Heart left ventricle (tissue), 16 donors: ENCODE measurements at regions not wholly inside any gene's neighbourhood (a gene's known extent, or its start where the extent isn't known, plus 50 kb on each side); places are given as distances from the start of the nearest gene placed in this dataset.

ENCODE experiments used
- ATAC-seq, 4 donors: fragments of 200-7000 bp; cut with Tn5 transposase; one replicate each; pipeline ENCODE4 v1.9.1; 2020 to 2022; ENCODE audit warnings: moderate library complexity in 4 of 4, mild to moderate bottlenecking in 3 of 4, moderate number of reproducible peaks in 1 of 4
- DNase-seq, 5 donors: peaks; one replicate each; pipeline ENCODE4 v3.0.0-alpha.2; 2020
- H3K27ac ChIP-seq, 12 donors: fragments of 200-600 bp; sonication (generic) in 4 of 12; one replicate each; pipeline versions ENCODE4 v1.5.0 to v1.8.0; 2016 to 2022; ENCODE audit warnings: mild to moderate bottlenecking in 2 of 12
- H3K27me3 ChIP-seq, 9 donors: fragments of 200-600 bp; sonication (generic) in 2 of 9; one replicate each; pipeline versions ENCODE4 v1.5.1 to v1.8.0; 2016 to 2022; ENCODE audit warnings: mild to moderate bottlenecking in 3 of 9
- H3K36me3 ChIP-seq, 9 donors: fragments of 200-600 bp; sonication (generic) in 2 of 9; one replicate each; pipeline versions ENCODE4 v1.5.0 to v1.8.0; 2018 to 2022; ENCODE audit warnings: mild to moderate bottlenecking in 2 of 9
- H3K4me1 ChIP-seq, 12 donors: fragments of 200-600 bp; sonication (generic) in 4 of 12; one replicate each; pipeline versions ENCODE4 v1.5.0 to v1.8.0; 2016 to 2022; ENCODE audit warnings: mild to moderate bottlenecking in 3 of 12
- H3K4me3 ChIP-seq, 12 donors: fragments of 200-600 bp; sonication (generic) in 4 of 12; one replicate each; pipeline versions ENCODE4 v1.5.0 to v1.8.0; 2017 to 2022; ENCODE audit warnings: mild to moderate bottlenecking in 9 of 12, moderate library complexity in 4 of 12
- H3K9me3 ChIP-seq, 12 donors: fragments of 200-600 bp; sonication (generic) in 4 of 12; one replicate each; pipeline versions ENCODE4 v1.5.0 to v1.8.0; 2016 to 2022; ENCODE audit warnings: mild to moderate bottlenecking in 1 of 12
- POLR2A ChIP-seq, 2 donors: fragments of 450-650 bp; IDR thresholded peaks; one replicate each; pipeline ENCODE4 v1.6.1; 2017; ENCODE audit warnings: antibody characterized with exemption in 2 of 2, mild to moderate bottlenecking in 2 of 2, moderate library complexity in 2 of 2
- WGBS, 4 donors: extraction: QIAGEN DNeasy Blood & Tissue Kit in 2 of 4; methylation state at CpG; one replicate each; pipeline versions ENCODE4 v1.1.5 to v1.1.7; 2013 to 2018; 5-methylcytosine and 5-hydroxymethylcytosine counted together
- intact Hi-C, 10 donors: fragments of 100-400 bp; cut with DNase I; formaldehyde crosslinking; loops; one replicate each; pipeline versions ENCODE4 v1.11.1 to v1.14.2; 2022
- TF ChIP-seq, protein P1 (sequence below), 12 donors: fragments of 200-600 bp; sonication (generic) in 4 of 12; IDR thresholded peaks; one replicate each; pipeline versions ENCODE4 v1.5.0 to v1.8.0; 2018 to 2022; ENCODE audit warnings: antibody characterized with exemption in 12 of 12, mild to moderate bottlenecking in 5 of 12
- donor health status: ischemic (EF 13 %, LVEDD 7.1; RV severe dilation, severe dysfunction).
- donor health status: healthy with polysubstance abuse.
- donor health status: DM: no; HTN: yes; CAD: no.
- donor health status: DM: no; HTN: no; CAD: no.
- donor health status: ischemic (EF 25% LVEDD 6.9; RV normal size, moderate dysfunction).
- donor health status: ischemic (EF 25% LVEDD 5.7; RV mildly dilated, moderate dysfunction).
- donor health status: healthy.
- donor health status: DM: yes; HTN: yes; CAD: no.
- donor health status: ischemic (EF 35%, LVEDD 5.7; RV mildly dilated, moderate dysfunction).
- donor health status: nonischemic (EF 11% LVEDD 7.7; RV severe dilation, severe dysfunction).
- donor health status: DM: yes; HTN: yes; CAD: no.
- donor health status: PGD.
- donor health status: ischemic (EF 29% LVEDD 5.4; RV normal size, mild dysfunction).
- donor health status: nonischemic (EF 23%, LVEDD 6.1; RV moderate dilation, normal function).

GRCh38 chr5:86170194-86170593 is 447.5 kb upstream of the COX7C start:
- ATAC-seq, result no peak
- Histone ChIP-seq H3K36me3 (no peaks in the 10 kb centered on the region), H3K9me3 (no peaks in the 10 kb centered on the region), H3K27me3 (no peaks in the 10 kb centered on the region), H3K27ac (no peak overlapping the region), H3K4me3 (no peak overlapping the region), H3K4me1 (no peaks in the 10 kb centered on the region)
- DNase-seq, result no peak
- intact Hi-C loops, result no loop called here
- TF ChIP-seq, protein P1, sequence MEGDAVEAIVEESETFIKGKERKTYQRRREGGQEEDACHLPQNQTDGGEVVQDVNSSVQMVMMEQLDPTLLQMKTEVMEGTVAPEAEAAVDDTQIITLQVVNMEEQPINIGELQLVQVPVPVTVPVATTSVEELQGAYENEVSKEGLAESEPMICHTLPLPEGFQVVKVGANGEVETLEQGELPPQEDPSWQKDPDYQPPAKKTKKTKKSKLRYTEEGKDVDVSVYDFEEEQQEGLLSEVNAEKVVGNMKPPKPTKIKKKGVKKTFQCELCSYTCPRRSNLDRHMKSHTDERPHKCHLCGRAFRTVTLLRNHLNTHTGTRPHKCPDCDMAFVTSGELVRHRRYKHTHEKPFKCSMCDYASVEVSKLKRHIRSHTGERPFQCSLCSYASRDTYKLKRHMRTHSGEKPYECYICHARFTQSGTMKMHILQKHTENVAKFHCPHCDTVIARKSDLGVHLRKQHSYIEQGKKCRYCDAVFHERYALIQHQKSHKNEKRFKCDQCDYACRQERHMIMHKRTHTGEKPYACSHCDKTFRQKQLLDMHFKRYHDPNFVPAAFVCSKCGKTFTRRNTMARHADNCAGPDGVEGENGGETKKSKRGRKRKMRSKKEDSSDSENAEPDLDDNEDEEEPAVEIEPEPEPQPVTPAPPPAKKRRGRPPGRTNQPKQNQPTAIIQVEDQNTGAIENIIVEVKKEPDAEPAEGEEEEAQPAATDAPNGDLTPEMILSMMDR (IDR thresholded peaks at IDR 0.05), result no peak
- no peak for TF ChIP-seq POLR2A (IDR thresholded peaks at IDR 0.05)
- 74 to 84% (median 78%) methylated on average over 1 of the region's 1 CpG for WGBS, 4 donors

DNA sequence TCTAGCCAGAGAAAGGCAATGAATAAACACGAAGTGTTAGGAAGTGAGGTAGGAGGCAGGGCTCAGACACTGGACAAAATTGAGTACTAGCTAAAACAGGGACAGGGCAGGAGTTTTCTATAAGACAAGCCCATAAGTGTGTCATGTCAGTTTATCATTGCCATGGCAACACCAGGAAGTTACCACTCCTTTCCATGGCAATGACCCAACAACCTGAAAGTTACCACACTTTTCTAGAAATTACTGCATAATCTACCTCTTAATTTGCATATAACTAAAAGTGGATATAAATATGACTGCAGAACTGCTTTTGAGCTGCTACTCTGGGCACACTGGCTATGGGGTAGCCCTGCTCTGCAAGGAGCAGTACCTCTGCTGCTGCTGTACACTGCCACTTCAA is 442.5 kb upstream of the COX7C start:
- WGBS, 4 donors, result 37 to 52% (median 40%) methylated on average over 1 of the region's 1 CpG
- ATAC-seq, result no peak
- Histone ChIP-seq H3K9me3 (no peaks in the 10 kb centered on the region), H3K27ac (no peak overlapping the region), H3K36me3 (no peaks in the 10 kb centered on the region), H3K27me3 (no peaks in the 10 kb centered on the region), H3K4me1 (no peaks in the 10 kb centered on the region), H3K4me3 (no peak overlapping the region)
- DNase-seq, result no peak
- intact Hi-C loops, result no loop called here
- TF ChIP-seq, protein P1 (IDR thresholded peaks at IDR 0.05), result no peak
- no peak for TF ChIP-seq POLR2A (IDR thresholded peaks at IDR 0.05)

GRCh38 chr5:86199287-86199686 is 418.5 kb upstream of the COX7C start:
- Histone ChIP-seq H3K4me3 (no peak overlapping the region), H3K27ac (no peak overlapping the region), H3K36me3 (no peaks in the 10 kb centered on the region), H3K4me1 (no peaks in the 10 kb centered on the region), H3K27me3 (no peaks in the 10 kb centered on the region), H3K9me3 (no peaks in the 10 kb centered on the region)
- DNase-seq, result no peak
- intact Hi-C loops, result no loop called here
- no peak for ATAC-seq
- TF ChIP-seq, protein P1 (IDR thresholded peaks at IDR 0.05), result no peak
- no peak for TF ChIP-seq POLR2A (IDR thresholded peaks at IDR 0.05)

GRCh38 chr5:86228147-86228546 is 389.6 kb upstream of the COX7C start:
- intact Hi-C loops, result no loop called here
- Histone ChIP-seq H3K36me3 (no peaks in the 10 kb centered on the region), H3K27me3 (no peaks in the 10 kb centered on the region), H3K9me3 (peaks cover 0 to 10% (median 0%) of the 10 kb centered on the region in 12 donors), H3K4me3 (no peak overlapping the region), H3K27ac (no peak overlapping the region), H3K4me1 (no peaks in the 10 kb centered on the region)
- TF ChIP-seq POLR2A (IDR thresholded peaks at IDR 0.05), result no peak
- TF ChIP-seq, protein P1 (IDR thresholded peaks at IDR 0.05), result no peak
- DNase-seq (no peak), ATAC-seq (no peak)
